Ishikawa (cell line): ENCODE measurements at regions not wholly inside any gene's neighbourhood (a gene's known extent, or its start where the extent isn't known, plus 50 kb on each side); places are given as distances from the start of the nearest gene placed in this dataset.

Experiments used
- EGR1 ChIP-seq: IDR thresholded peaks from 2 replicates; pipeline ENCODE4 v1.6.1; 2012
- EP300 ChIP-seq: IDR thresholded peaks from 2 replicates; pipeline ENCODE4 v1.6.1; 2012; ENCODE audit warnings: borderline replicate concordance
- MAX ChIP-seq: IDR thresholded peaks from 2 replicates; pipeline ENCODE4 v1.6.1; 2012
- RAD21 ChIP-seq: IDR thresholded peaks from 2 replicates; pipeline ENCODE4 v1.6.1; 2012; ENCODE audit warnings: low read depth
- REST ChIP-seq: IDR thresholded peaks from 2 replicates; pipeline ENCODE4 v1.6.1; 2012; ENCODE audit warnings: low read depth, mild to moderate bottlenecking
- ZBTB7A ChIP-seq: IDR thresholded peaks from 2 replicates; pipeline ENCODE4 v1.6.1; 2012; ENCODE audit warnings: low read depth

- TF ChIP-seq RAD21 (no peak), REST (no peak), EGR1 (no peak), EP300 (no peak), MAX (no peak), ZBTB7A (no peak)
Observed at GRCh38 chr1:37399830-37400464, 74.4 kb upstream of the ZC3H12A start.
